ENCODE measurements at regions not wholly inside any gene's neighbourhood (a gene's known extent, or its start where the extent isn't known, plus 50 kb on each side); places are given as distances from the start of the nearest gene placed in this dataset.

DNA sequence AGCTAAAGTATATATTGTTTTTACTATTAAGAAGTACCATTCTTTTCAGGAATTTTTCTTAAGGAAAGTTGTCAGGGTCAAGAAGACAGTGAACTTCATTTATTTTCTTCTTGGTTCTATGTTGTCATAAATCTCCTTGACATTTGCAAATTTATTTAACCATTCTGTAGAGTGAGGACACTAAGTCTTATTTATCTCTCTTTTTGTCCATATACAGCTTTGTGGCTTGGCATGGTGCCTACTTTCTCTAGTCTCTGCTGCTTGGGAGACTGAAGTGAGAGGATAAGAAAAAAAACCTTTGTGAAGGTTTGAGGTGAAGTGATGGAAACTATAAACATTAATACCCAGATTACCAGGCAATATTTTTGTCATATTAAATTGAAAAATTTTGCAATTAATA lies 1389.4 kb downstream of the SUCLG1 start:
- H3K4me3 ChIP-seq (ENCODE audit: low read length): no peak overlapping the region
- intact Hi-C loops (cut with DNase I, micrococcal nuclease): no loop called here
- no peaks in the 10 kb centered on the region for H3K36me3 ChIP-seq (ENCODE audit: insufficient read depth, low read length)
- no peaks in the 10 kb centered on the region for H3K27me3 Mint-ChIP-seq
- ChIA-PET POLR2A (no interaction called here), CTCF (no interaction called here)
- H3K27me3 ChIP-seq (ENCODE audit: control insufficient read depth in 1 of 2, insufficient read depth in 2 of 2, low read length in 2 of 2): no peaks in the 10 kb centered on the region
- ATAC-seq (ENCODE audit: poor library complexity): no peak
- H3K27ac ChIP-seq (ENCODE audit: low read depth in 1 of 2, low read length in 2 of 2): no peak overlapping the region
- no peak for DNase-seq
- H3K4me1 Mint-ChIP-seq (ENCODE audit: low read depth): no peaks in the 10 kb centered on the region
- no peaks in the 10 kb centered on the region for H3K4me1 ChIP-seq (ENCODE audit: insufficient read depth, low read length)
- H3K9me3 ChIP-seq (ENCODE audit: control insufficient read depth in 1 of 2, insufficient read depth in 1 of 2, low read length in 2 of 2): peaks cover 0 to 4% of the 10 kb centered on the region in 2 experiments
- H3K9me3 Mint-ChIP-seq: peaks cover 18% of the 10 kb centered on the region
- H3K36me3 Mint-ChIP-seq (ENCODE audit: low read depth): no peaks in the 10 kb centered on the region
- H3K4me3 Mint-ChIP-seq: no peak overlapping the region
- H3K27ac Mint-ChIP-seq: no peak overlapping the region
- TF ChIP-seq, protein P1, sequence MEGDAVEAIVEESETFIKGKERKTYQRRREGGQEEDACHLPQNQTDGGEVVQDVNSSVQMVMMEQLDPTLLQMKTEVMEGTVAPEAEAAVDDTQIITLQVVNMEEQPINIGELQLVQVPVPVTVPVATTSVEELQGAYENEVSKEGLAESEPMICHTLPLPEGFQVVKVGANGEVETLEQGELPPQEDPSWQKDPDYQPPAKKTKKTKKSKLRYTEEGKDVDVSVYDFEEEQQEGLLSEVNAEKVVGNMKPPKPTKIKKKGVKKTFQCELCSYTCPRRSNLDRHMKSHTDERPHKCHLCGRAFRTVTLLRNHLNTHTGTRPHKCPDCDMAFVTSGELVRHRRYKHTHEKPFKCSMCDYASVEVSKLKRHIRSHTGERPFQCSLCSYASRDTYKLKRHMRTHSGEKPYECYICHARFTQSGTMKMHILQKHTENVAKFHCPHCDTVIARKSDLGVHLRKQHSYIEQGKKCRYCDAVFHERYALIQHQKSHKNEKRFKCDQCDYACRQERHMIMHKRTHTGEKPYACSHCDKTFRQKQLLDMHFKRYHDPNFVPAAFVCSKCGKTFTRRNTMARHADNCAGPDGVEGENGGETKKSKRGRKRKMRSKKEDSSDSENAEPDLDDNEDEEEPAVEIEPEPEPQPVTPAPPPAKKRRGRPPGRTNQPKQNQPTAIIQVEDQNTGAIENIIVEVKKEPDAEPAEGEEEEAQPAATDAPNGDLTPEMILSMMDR (IDR thresholded peaks at IDR 0.05): no peak

DNA sequence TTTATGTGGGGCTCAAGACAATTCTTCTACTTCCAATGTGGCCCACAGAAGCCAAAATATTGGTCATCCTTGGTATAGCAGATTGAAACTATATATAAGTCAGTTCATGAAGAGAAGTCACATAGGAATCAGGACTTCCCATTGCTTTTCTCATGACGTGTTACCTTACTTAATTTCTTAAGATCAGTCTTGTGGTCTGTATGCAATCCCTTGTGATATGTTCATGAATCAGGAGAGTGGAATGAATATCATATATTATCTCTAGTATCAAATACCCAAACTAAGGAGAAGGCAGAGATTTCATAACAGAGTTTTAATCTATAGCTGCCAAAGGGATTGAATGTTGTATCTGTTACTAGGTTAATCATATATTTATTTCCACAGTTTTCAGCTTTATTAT lies 1390.4 kb downstream of the SUCLG1 start:
- peaks cover 20% of the 10 kb centered on the region for H3K9me3 Mint-ChIP-seq
- no peak for DNase-seq
- TF ChIP-seq, protein P1 (IDR thresholded peaks at IDR 0.05): no peak
- intact Hi-C loops (cut with DNase I, micrococcal nuclease): no loop called here
- no peaks in the 10 kb centered on the region for H3K4me1 ChIP-seq (ENCODE audit: insufficient read depth, low read length)
- no peaks in the 10 kb centered on the region for H3K36me3 ChIP-seq (ENCODE audit: insufficient read depth, low read length)
- peaks cover 0 to 4% of the 10 kb centered on the region in 2 experiments for H3K9me3 ChIP-seq (ENCODE audit: control insufficient read depth in 1 of 2, insufficient read depth in 1 of 2, low read length in 2 of 2)
- no peak overlapping the region for H3K4me3 Mint-ChIP-seq
- no peaks in the 10 kb centered on the region for H3K4me1 Mint-ChIP-seq (ENCODE audit: low read depth)
- POLR2A ChIA-PET: no interaction called here
- no peak overlapping the region for H3K27ac ChIP-seq (ENCODE audit: low read depth in 1 of 2, low read length in 2 of 2)
- H3K27ac Mint-ChIP-seq: no peak overlapping the region
- no peak for ATAC-seq (ENCODE audit: poor library complexity)
- no peaks in the 10 kb centered on the region for H3K27me3 ChIP-seq (ENCODE audit: control insufficient read depth in 1 of 2, insufficient read depth in 2 of 2, low read length in 2 of 2)
- CTCF ChIA-PET: no interaction called here
- no peaks in the 10 kb centered on the region for H3K36me3 Mint-ChIP-seq (ENCODE audit: low read depth)
- H3K27me3 Mint-ChIP-seq: no peaks in the 10 kb centered on the region
- H3K4me3 ChIP-seq (ENCODE audit: low read length): no peak overlapping the region

DNA sequence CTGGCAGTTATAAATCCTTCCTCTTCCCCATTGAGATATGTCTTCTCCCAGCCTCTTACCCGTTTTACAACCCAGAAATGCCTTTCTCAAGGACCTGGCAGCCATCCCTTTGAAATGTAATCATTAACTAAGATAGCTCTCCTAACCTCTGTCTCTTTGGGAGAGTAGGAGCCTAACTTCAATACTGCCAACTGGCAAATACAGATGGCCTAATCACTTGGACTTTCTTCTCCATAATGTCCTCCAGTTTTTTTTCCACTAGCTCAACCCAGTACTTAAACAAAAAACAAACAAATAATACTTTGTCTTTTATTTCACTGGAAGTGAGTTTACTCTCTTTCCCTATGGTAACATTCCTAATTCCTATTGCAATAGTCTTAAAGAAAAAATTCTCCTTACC lies 1391.1 kb downstream of the SUCLG1 start:
- Mint-ChIP-seq H3K27me3 (no peaks in the 10 kb centered on the region), H3K9me3 (peaks cover 18% of the 10 kb centered on the region), H3K27ac (no peak overlapping the region), H3K4me3 (no peak overlapping the region), H3K36me3 (ENCODE audit: low read depth) (no peaks in the 10 kb centered on the region), H3K4me1 (ENCODE audit: low read depth) (no peaks in the 10 kb centered on the region)
- no peaks in the 10 kb centered on the region for H3K27me3 ChIP-seq (ENCODE audit: control insufficient read depth in 1 of 2, insufficient read depth in 2 of 2, low read length in 2 of 2)
- ATAC-seq (ENCODE audit: poor library complexity) (no peak), DNase-seq (no peak)
- ChIA-PET POLR2A (no interaction called here), CTCF (no interaction called here)
- no peaks in the 10 kb centered on the region for H3K36me3 ChIP-seq (ENCODE audit: insufficient read depth, low read length)
- H3K9me3 ChIP-seq (ENCODE audit: control insufficient read depth in 1 of 2, insufficient read depth in 1 of 2, low read length in 2 of 2): peaks cover 0 to 4% of the 10 kb centered on the region in 2 experiments
- no peak overlapping the region for H3K27ac ChIP-seq (ENCODE audit: low read depth in 1 of 2, low read length in 2 of 2)
- intact Hi-C loops (cut with DNase I, micrococcal nuclease): no loop called here
- TF ChIP-seq, protein P1 (IDR thresholded peaks at IDR 0.05): no peak
- no peaks in the 10 kb centered on the region for H3K4me1 ChIP-seq (ENCODE audit: insufficient read depth, low read length)
- no peak overlapping the region for H3K4me3 ChIP-seq (ENCODE audit: low read length)
